ENCODE measurements at regions not wholly inside any gene's neighbourhood (a gene's known extent, or its start where the extent isn't known, plus 50 kb on each side); places are given as distances from the start of the nearest gene placed in this dataset.
A peak's percentile ranks its signal among the peaks of the same experiment; 100 is the strongest.

- TF ChIP-seq, protein P1, sequence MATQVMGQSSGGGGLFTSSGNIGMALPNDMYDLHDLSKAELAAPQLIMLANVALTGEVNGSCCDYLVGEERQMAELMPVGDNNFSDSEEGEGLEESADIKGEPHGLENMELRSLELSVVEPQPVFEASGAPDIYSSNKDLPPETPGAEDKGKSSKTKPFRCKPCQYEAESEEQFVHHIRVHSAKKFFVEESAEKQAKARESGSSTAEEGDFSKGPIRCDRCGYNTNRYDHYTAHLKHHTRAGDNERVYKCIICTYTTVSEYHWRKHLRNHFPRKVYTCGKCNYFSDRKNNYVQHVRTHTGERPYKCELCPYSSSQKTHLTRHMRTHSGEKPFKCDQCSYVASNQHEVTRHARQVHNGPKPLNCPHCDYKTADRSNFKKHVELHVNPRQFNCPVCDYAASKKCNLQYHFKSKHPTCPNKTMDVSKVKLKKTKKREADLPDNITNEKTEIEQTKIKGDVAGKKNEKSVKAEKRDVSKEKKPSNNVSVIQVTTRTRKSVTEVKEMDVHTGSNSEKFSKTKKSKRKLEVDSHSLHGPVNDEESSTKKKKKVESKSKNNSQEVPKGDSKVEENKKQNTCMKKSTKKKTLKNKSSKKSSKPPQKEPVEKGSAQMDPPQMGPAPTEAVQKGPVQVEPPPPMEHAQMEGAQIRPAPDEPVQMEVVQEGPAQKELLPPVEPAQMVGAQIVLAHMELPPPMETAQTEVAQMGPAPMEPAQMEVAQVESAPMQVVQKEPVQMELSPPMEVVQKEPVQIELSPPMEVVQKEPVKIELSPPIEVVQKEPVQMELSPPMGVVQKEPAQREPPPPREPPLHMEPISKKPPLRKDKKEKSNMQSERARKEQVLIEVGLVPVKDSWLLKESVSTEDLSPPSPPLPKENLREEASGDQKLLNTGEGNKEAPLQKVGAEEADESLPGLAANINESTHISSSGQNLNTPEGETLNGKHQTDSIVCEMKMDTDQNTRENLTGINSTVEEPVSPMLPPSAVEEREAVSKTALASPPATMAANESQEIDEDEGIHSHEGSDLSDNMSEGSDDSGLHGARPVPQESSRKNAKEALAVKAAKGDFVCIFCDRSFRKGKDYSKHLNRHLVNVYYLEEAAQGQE (IDR thresholded peaks at IDR 0.05; ENCODE audit: borderline replicate concordance): no peak
- TF ChIP-seq, protein P2, sequence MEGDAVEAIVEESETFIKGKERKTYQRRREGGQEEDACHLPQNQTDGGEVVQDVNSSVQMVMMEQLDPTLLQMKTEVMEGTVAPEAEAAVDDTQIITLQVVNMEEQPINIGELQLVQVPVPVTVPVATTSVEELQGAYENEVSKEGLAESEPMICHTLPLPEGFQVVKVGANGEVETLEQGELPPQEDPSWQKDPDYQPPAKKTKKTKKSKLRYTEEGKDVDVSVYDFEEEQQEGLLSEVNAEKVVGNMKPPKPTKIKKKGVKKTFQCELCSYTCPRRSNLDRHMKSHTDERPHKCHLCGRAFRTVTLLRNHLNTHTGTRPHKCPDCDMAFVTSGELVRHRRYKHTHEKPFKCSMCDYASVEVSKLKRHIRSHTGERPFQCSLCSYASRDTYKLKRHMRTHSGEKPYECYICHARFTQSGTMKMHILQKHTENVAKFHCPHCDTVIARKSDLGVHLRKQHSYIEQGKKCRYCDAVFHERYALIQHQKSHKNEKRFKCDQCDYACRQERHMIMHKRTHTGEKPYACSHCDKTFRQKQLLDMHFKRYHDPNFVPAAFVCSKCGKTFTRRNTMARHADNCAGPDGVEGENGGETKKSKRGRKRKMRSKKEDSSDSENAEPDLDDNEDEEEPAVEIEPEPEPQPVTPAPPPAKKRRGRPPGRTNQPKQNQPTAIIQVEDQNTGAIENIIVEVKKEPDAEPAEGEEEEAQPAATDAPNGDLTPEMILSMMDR (IDR thresholded peaks at IDR 0.05; ENCODE audit: poor library complexity, severe bottlenecking): peak; percentile 45
- TF ChIP-seq EZH2 (IDR thresholded peaks at IDR 0.05; ENCODE audit: borderline replicate concordance, insufficient read depth, low read length, poor library complexity, severe bottlenecking) (no peak), POLR2AphosphoS5 (IDR thresholded peaks at IDR 0.05) (peak; percentile 12), SMC3 (conservative IDR thresholded peaks at IDR 0.05; ENCODE audit: poor library complexity) (no peak)
These were observed 337.2 kb upstream of the API5 start for GRCh38 chr11:42974510-42975179.
